HT-29 (cell line): ENCODE measurements at regions not wholly inside any gene's neighbourhood (a gene's known extent, or its start where the extent isn't known, plus 50 kb on each side); places are given as distances from the start of the nearest gene placed in this dataset.

Source experiments
- DNase-seq: peaks from one replicate; pipeline ENCODE4 v3.0.0-alpha.2; 2015; ENCODE audit warnings: low spot score

GRCh38 chr11:80533463-80533862, 1092.6 kb upstream of the TENM4 start:
- no peak for DNase-seq

- no peak for DNase-seq
These were observed 1091.9 kb upstream of the TENM4 start for GRCh38 chr11:80532633-80533232.

GRCh38 chr11:80529726-80530125, 1088.9 kb upstream of the TENM4 start:
- DNase-seq, result no peak

GRCh38 chr11:80525663-80526405, 1085.0 kb upstream of the TENM4 start:
- no peak for DNase-seq

- DNase-seq, result no peak
These were observed 1083.5 kb upstream of the TENM4 start for GRCh38 chr11:80524349-80524748.

GRCh38 chr11:80523057-80523456, 1082.2 kb upstream of the TENM4 start:
- no peak for DNase-seq

GRCh38 chr11:80521592-80521991, 1080.8 kb upstream of the TENM4 start:
- DNase-seq, result peak; percentile 32

GRCh38 chr11:80520507-80520887, 1079.7 kb upstream of the TENM4 start:
- DNase-seq, result no peak

- no peak for DNase-seq
These were observed 1079.0 kb upstream of the TENM4 start for GRCh38 chr11:80519596-80520506.

GRCh38 chr11:80517701-80518100, 1076.9 kb upstream of the TENM4 start:
- no peak for DNase-seq

GRCh38 chr11:80515097-80515496, 1074.3 kb upstream of the TENM4 start:
- no peak for DNase-seq

- no peak for DNase-seq
These were observed 1071.7 kb upstream of the TENM4 start for GRCh38 chr11:80512491-80512890.

- no peak for DNase-seq
These were observed 1064.9 kb upstream of the TENM4 start for GRCh38 chr11:80505771-80506170.

- DNase-seq, result no peak
These were observed 1063.2 kb upstream of the TENM4 start for GRCh38 chr11:80503990-80504389.

- peak; percentile 10 for DNase-seq
These were observed 1061.7 kb upstream of the TENM4 start for GRCh38 chr11:80502511-80502910.

GRCh38 chr11:80495116-80495515, 1054.3 kb upstream of the TENM4 start:
- no peak for DNase-seq

- no peak for DNase-seq
These were observed 1047.1 kb upstream of the TENM4 start for GRCh38 chr11:80487952-80488351.

- DNase-seq, result no peak
These were observed 1045.8 kb upstream of the TENM4 start for GRCh38 chr11:80486678-80487077.

GRCh38 chr11:80477178-80477577, 1036.3 kb upstream of the TENM4 start:
- DNase-seq, result no peak

GRCh38 chr11:80473562-80473961, 1032.7 kb upstream of the TENM4 start:
- DNase-seq, result no peak

GRCh38 chr11:80469871-80470270, 1029.0 kb upstream of the TENM4 start:
- no peak for DNase-seq

- no peak for DNase-seq
These were observed 1025.7 kb upstream of the TENM4 start for GRCh38 chr11:80466570-80466969.
